GM12878 (cell line): ENCODE measurements at regions not wholly inside any gene's neighbourhood (a gene's known extent, or its start where the extent isn't known, plus 50 kb on each side); places are given as distances from the start of the nearest gene placed in this dataset.

Experiments used
- ATAC-seq: fragments of 200-7000 bp; cut with Tn5 transposase; 3 replicates; pipeline ENCODE4 v1.9.1; 2020; ENCODE audit warnings: mild to moderate bottlenecking, moderate library complexity
- BruUV-seq: library from RNA; stranded (reverse); fragments of 400-500 nt; replicated peaks from 2 replicates; lab custom pipeline; 2021; lab: Mats Ljungman, UMichigan
- CTCF ChIA-PET: fragments of 300-600 bp; sonication (Branson Sonifier 250); formaldehyde crosslinking; extraction: SDS; loops from one replicate; lab custom pipeline; 2021; ENCODE audit warnings: inconsistent platforms; lab: Yijun Ruan, JAX
- POLR2A ChIA-PET: fragments of 350-600 bp; formaldehyde crosslinking; extraction: SDS; loops from one replicate; lab custom pipeline; 2021; ENCODE audit warnings: inconsistent platforms; lab: Charles Lee
- RAD21 ChIA-PET: fragments of 300-600 bp; sonication (Branson Sonifier 250); formaldehyde crosslinking; loops from one replicate; lab custom pipeline; 2023; ENCODE audit warnings: antibody characterized with exemption; ENCODE audit not compliant: unreplicated experiment; lab: Charles Lee
- SMC1A ChIA-PET: fragments of 300-600 bp; sonication (Branson Sonifier 250); formaldehyde crosslinking; loops from one replicate; lab custom pipeline; 2023; ENCODE audit not compliant: unreplicated experiment, uncharacterized antibody; lab: Charles Lee
- DNase-seq: peaks from one replicate; pipeline ENCODE4 v3.0.0-alpha.2; 2011; ENCODE audit warnings: low read depth, low spot score
- FAIRE-seq: peaks from 3 replicates; lab custom pipeline; 2011; peaks lifted over from hg19 to GRCh38; lab: Jason Lieb, UNC
- H2AFZ ChIP-seq: 2 replicates; pipeline ENCODE4 v1.6.0; 2011; ENCODE audit warnings: low read depth, low read length, control low read depth; ENCODE audit not compliant: control insufficient read depth
- H3K27ac ChIP-seq: 2 replicates; pipeline ENCODE4 v1.5.1; 2011; ENCODE audit warnings: control low read depth; ENCODE audit not compliant: control insufficient read depth, insufficient read depth
- H3K27me3 ChIP-seq, 2 experiments: replicated peaks in 1 of 2; 2 replicates each; pipeline versions ENCODE4 v1.6.0 to v1.6.1; 2011; ENCODE audit warnings: low read length in 1 of 2; ENCODE audit not compliant: control insufficient read depth in 2 of 2, insufficient read depth in 2 of 2
- H3K36me3 ChIP-seq, 2 experiments: 2 replicates each; pipeline ENCODE4 v1.5.1; 2011; ENCODE audit warnings: low read length in 1 of 2; ENCODE audit not compliant: control insufficient read depth in 2 of 2, insufficient read depth in 2 of 2
- H3K4me1 ChIP-seq: 2 replicates; pipeline ENCODE4 v1.6.1; 2011; ENCODE audit warnings: mild to moderate bottlenecking, low read length, moderate library complexity, mixed read lengths; ENCODE audit not compliant: control insufficient read depth, insufficient read depth
- H3K4me2 ChIP-seq: 2 replicates; pipeline ENCODE4 v1.6.0; 2011; ENCODE audit warnings: control low read depth; ENCODE audit not compliant: control insufficient read depth, insufficient read depth
- H3K4me3 ChIP-seq: fragments of 200-600 bp; sonication (generic); 2 replicates; pipeline ENCODE4 v1.5.1; 2016
- H3K79me2 ChIP-seq: 2 replicates; pipeline ENCODE4 v1.6.0; 2011; ENCODE audit warnings: low read length; ENCODE audit not compliant: control insufficient read depth, insufficient read depth
- H3K9ac ChIP-seq: 2 replicates; pipeline ENCODE4 v1.8.0; 2011; ENCODE audit warnings: low read length, control low read depth, mixed read lengths; ENCODE audit not compliant: control insufficient read depth, insufficient read depth
- H3K9me3 ChIP-seq: replicated peaks from 3 replicates; pipeline ENCODE4 v1.5.1; 2011; ENCODE audit warnings: mild to moderate bottlenecking, low read length; ENCODE audit not compliant: control insufficient read depth, insufficient read depth
- H4K20me1 ChIP-seq: 2 replicates; pipeline ENCODE4 v1.6.0; 2011; ENCODE audit not compliant: control insufficient read depth, insufficient read depth
- BACH1 ChIP-seq: fragments of 450-650 bp; IDR thresholded peaks from 2 replicates; pipeline ENCODE4 v1.6.1; 2017; ENCODE audit warnings: mild to moderate bottlenecking, borderline replicate concordance
- BRCA1 ChIP-seq: IDR thresholded peaks from 2 replicates; pipeline ENCODE4 v1.6.1; 2011; ENCODE audit warnings: low read depth, low read length, improper control_type of control experiment
- CBX5 ChIP-seq: sonication (generic); IDR thresholded peaks from 2 replicates; pipeline ENCODE4 v1.6.1; 2016; ENCODE audit warnings: low read depth, moderate library complexity, mild to moderate bottlenecking, inconsistent platforms
- CUX1 ChIP-seq: IDR thresholded peaks from 2 replicates; pipeline ENCODE4 v1.6.1; 2012; ENCODE audit warnings: improper control_type of control experiment, low read depth, low read length; ENCODE audit not compliant: insufficient replicate concordance
- EED ChIP-seq: sonication (generic); IDR thresholded peaks from 2 replicates; pipeline ENCODE4 v1.6.1; 2016; ENCODE audit warnings: antibody characterized with exemption, low read depth
- EZH2 ChIP-seq: IDR thresholded peaks from 2 replicates; pipeline ENCODE4 v1.6.1; 2012; ENCODE audit warnings: low read depth, mild to moderate bottlenecking, control low read depth, inconsistent platforms, low read length, borderline replicate concordance; ENCODE audit not compliant: control insufficient read depth
- FOXK2 ChIP-seq: fragments of 450-650 bp; IDR thresholded peaks from 2 replicates; pipeline ENCODE4 v1.6.1; 2017; ENCODE audit warnings: mild to moderate bottlenecking, moderate library complexity
- MTA2 ChIP-seq: fragments of 450-650 bp; IDR thresholded peaks from 2 replicates; pipeline ENCODE4 v1.6.1; 2016; ENCODE audit warnings: low read depth, mild to moderate bottlenecking, moderate library complexity
- MYC ChIP-seq: IDR thresholded peaks from 2 replicates; pipeline ENCODE4 v1.6.1; 2011; ENCODE audit warnings: mild to moderate bottlenecking, low read length, moderate library complexity, inconsistent platforms; ENCODE audit not compliant: insufficient read depth, insufficient replicate concordance, insufficient read length, severe bottlenecking
- NFXL1 ChIP-seq: fragments of 450-650 bp; IDR thresholded peaks from 2 replicates; pipeline ENCODE4 v1.6.1; 2017; ENCODE audit warnings: antibody characterized with exemption, mild to moderate bottlenecking, borderline replicate concordance
- NFYA ChIP-seq: IDR thresholded peaks from 2 replicates; pipeline ENCODE4 v1.6.1; 2011; ENCODE audit warnings: low read depth, mild to moderate bottlenecking, low read length, improper control_type of control experiment, borderline replicate concordance
- NRF1 ChIP-seq: conservative IDR thresholded peaks from 2 replicates; pipeline ENCODE4 v1.6.1; 2011; ENCODE audit warnings: mild to moderate bottlenecking, low read depth, low read length, improper control_type of control experiment
- RELB ChIP-seq: fragments of 450-650 bp; IDR thresholded peaks from 2 replicates; pipeline ENCODE4 v1.6.1; 2017; ENCODE audit warnings: low read depth, mild to moderate bottlenecking, moderate library complexity
- RUNX3 ChIP-seq: IDR thresholded peaks from 2 replicates; pipeline ENCODE4 v1.6.1; 2012; ENCODE audit warnings: low read length, inconsistent platforms
- SMARCA5 ChIP-seq: fragments of 450-650 bp; IDR thresholded peaks from 2 replicates; pipeline ENCODE4 v1.6.1; 2017; ENCODE audit warnings: mild to moderate bottlenecking
- ZBTB33 ChIP-seq: fragments of 450-650 bp; IDR thresholded peaks from 2 replicates; pipeline ENCODE4 v1.6.1; 2017; ENCODE audit warnings: mild to moderate bottlenecking
- ZNF24 ChIP-seq: fragments of 450-650 bp; IDR thresholded peaks from 2 replicates; pipeline ENCODE4 v1.6.1; 2017; ENCODE audit warnings: antibody characterized with exemption, mild to moderate bottlenecking
- ZZZ3 ChIP-seq: IDR thresholded peaks from 2 replicates; pipeline ENCODE4 v1.6.1; 2011; ENCODE audit warnings: low read depth; ENCODE audit not compliant: control insufficient read depth, insufficient read length
- WGBS: methylation state at CpG from one replicate; pipeline ENCODE4 v1.1.6; 2016; ENCODE audit warnings: low lambda C conversion rate; ENCODE audit not compliant: insufficient replicate concordance, insufficient coverage; ENCODE audit errors: missing lambda C conversion rate; 5-methylcytosine and 5-hydroxymethylcytosine counted together
- in situ Hi-C: fragments of 300-500 bp; cut with MboI; formaldehyde crosslinking; loops from 9 replicates; pipeline ENCODE4 v1.14.3; 2018; ENCODE audit warnings: mixed read lengths
- intact Hi-C: fragments of 100-400 bp; cut with micrococcal nuclease; formaldehyde crosslinking; loops from one replicate; pipeline ENCODE4 v1.14.2; 2022; ENCODE audit not compliant: unreplicated experiment

DNA sequence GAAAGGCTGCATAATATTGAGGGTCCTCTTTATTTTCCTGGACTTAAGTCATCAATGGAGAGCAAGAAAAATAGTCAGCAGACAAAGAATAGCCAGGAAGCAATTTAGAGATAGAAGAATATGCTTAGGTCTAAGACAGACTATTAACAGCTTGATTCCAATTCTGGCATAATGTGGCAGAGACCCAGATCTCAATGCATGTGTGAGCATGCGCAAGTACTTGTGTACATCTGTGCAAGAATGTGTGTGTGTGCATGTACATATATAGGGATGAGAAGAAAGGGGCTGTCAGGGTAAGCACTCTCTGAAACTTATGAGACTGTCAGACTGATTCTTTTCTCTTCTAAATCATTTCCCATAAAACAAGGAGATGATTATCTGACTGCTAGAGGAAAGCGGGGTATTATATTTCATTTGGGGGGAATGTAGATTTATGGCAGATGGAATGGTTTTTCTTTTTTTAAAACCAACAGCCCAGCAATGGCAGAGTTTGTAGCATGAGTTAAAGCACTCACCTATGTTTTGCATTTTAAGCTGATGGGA is 381.3 kb upstream of the SPRED2 start:
- WGBS: 38% methylated on average over 2 of the region's 2 CpGs
- H3K9ac ChIP-seq: no peak overlapping the region
- SMC1A ChIA-PET: no interaction called here
- BruUV-seq: no TSS peak
- no peak for FAIRE-seq
- H3K4me2 ChIP-seq: no peak overlapping the region
- H3K4me3 ChIP-seq: no peak overlapping the region
- no peaks in the 10 kb centered on the region for H4K20me1 ChIP-seq
- H3K27ac ChIP-seq: no peak overlapping the region
- H3K36me3 ChIP-seq: no peaks in the 10 kb centered on the region
- ATAC-seq: no peak
- CTCF ChIA-PET: no interaction called here
- no peak overlapping the region for H2AFZ ChIP-seq
- H3K9me3 ChIP-seq: no peaks in the 10 kb centered on the region
- POLR2A ChIA-PET: no interaction called here
- no peak for DNase-seq
- RAD21 ChIA-PET: no interaction called here
- H3K4me1 ChIP-seq: no peaks in the 10 kb centered on the region
- TF ChIP-seq RUNX3 (no peak), SMARCA5 (no peak), CBX5 (no peak), MTA2 (no peak), EED (no peak), BACH1 (no peak), ZNF24 (no peak), CUX1 (no peak), MYC (no peak), ZZZ3 (no peak), FOXK2 (no peak), NFXL1 (no peak), ZBTB33 (no peak), RELB (no peak), EZH2 (no peak), BRCA1 (no peak), NFYA (no peak), NRF1 (no peak)
- in situ Hi-C loops: no loop called here
- H3K27me3 ChIP-seq: no peaks in the 10 kb centered on the region; a peak in 2 of 4 replicates
- H3K79me2 ChIP-seq: no peaks in the 10 kb centered on the region
- intact Hi-C loops: no loop called here
